ENCODE measurements at regions not wholly inside any gene's neighbourhood (a gene's known extent, or its start where the extent isn't known, plus 50 kb on each side); places are given as distances from the start of the nearest gene placed in this dataset.

DNA sequence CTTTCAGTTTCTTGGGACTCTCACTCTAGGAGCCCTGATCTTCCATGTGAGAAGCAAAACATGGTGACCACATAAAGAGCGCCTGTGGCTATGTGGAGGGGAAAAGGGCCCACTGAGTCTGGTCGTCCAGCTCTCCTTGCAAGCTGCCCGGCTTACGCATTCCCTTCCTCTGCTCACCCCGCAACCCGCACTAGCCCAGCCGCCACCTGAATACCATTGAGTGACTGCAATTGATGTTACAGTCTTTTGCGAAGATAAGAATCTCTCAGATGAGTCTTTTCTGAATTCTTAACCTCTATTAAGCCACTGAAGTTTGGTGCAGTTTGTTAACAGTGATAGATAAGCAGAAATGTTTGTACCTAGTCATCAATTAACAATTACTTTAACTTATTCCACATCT is 589.0 kb upstream of the DPPA4 start:
- TF ChIP-seq, protein P1, sequence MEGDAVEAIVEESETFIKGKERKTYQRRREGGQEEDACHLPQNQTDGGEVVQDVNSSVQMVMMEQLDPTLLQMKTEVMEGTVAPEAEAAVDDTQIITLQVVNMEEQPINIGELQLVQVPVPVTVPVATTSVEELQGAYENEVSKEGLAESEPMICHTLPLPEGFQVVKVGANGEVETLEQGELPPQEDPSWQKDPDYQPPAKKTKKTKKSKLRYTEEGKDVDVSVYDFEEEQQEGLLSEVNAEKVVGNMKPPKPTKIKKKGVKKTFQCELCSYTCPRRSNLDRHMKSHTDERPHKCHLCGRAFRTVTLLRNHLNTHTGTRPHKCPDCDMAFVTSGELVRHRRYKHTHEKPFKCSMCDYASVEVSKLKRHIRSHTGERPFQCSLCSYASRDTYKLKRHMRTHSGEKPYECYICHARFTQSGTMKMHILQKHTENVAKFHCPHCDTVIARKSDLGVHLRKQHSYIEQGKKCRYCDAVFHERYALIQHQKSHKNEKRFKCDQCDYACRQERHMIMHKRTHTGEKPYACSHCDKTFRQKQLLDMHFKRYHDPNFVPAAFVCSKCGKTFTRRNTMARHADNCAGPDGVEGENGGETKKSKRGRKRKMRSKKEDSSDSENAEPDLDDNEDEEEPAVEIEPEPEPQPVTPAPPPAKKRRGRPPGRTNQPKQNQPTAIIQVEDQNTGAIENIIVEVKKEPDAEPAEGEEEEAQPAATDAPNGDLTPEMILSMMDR (conservative IDR thresholded peaks at IDR 0.05 in 1 of 2, IDR thresholded peaks at IDR 0.05 in 1 of 2; ENCODE audit: extremely low read depth in 1 of 2, insufficient read depth in 1 of 2, low read depth in 1 of 2, low read length in 2 of 2), result no peak
- no peak for TF ChIP-seq EZH2 (IDR thresholded peaks at IDR 0.05; ENCODE audit: borderline replicate concordance, low read length)

Data from mammary epithelial cell (primary cell).